ENCODE measurements at regions not wholly inside any gene's neighbourhood (a gene's known extent, or its start where the extent isn't known, plus 50 kb on each side); places are given as distances from the start of the nearest gene placed in this dataset.
A peak's percentile ranks its signal among the peaks of the same experiment; 100 is the strongest.

- POLR2A ChIA-PET (ENCODE audit: partially characterized antibody): interaction anchor here (0.9 kb wide), 1 partner anchor 11 kb away, joined by 3 read pairs; no protein-coding TSS in a partner anchor
- Mint-ChIP-seq H3K36me3 (no peaks in the 10 kb centered on the region), H3K27me3 (no peaks in the 10 kb centered on the region), H3K27ac (no peak overlapping the region), H3K4me1 (peaks cover 7 to 27% (median 10%) of the 10 kb centered on the region in 4 donors), H3K9me3 (peaks cover 0 to 4% (median 1%) of the 10 kb centered on the region in 8 donors), H3K4me3 (no peak overlapping the region)
- Histone ChIP-seq H3K36me3 (ENCODE audit: insufficient read depth, low read length) (no peaks in the 10 kb centered on the region), H3K4me1 (ENCODE audit: insufficient read depth, low read length) (peaks cover 8% of the 10 kb centered on the region), H3K27me3 (ENCODE audit: insufficient read depth, low read length) (no peaks in the 10 kb centered on the region), H3K4me3 (ENCODE audit: low read length in 2 of 2) (no peak overlapping the region), H3K27ac (ENCODE audit: low read depth, low read length) (no peak overlapping the region), H3K9me3 (ENCODE audit: control insufficient read depth in 1 of 2, low read length in 2 of 2) (no peaks in the 10 kb centered on the region)
- CTCF ChIA-PET (ENCODE audit: partially characterized antibody): no interaction called here
- intact Hi-C loops (cut with micrococcal nuclease): no loop called here
- DNase-seq: no peak
Measured at GRCh38 chr5:87101321-87101720, 166.4 kb upstream of the RASA1 start.

GRCh38 chr5:87102841-87103240, 164.8 kb upstream of the RASA1 start:
- Mint-ChIP-seq H3K4me3 (no peak overlapping the region), H3K27ac (no peak overlapping the region), H3K36me3 (no peaks in the 10 kb centered on the region), H3K9me3 (peaks cover 0 to 4% (median 1%) of the 10 kb centered on the region in 8 donors), H3K4me1 (peaks cover 7 to 27% (median 9%) of the 10 kb centered on the region in 4 donors), H3K27me3 (no peaks in the 10 kb centered on the region)
- Histone ChIP-seq H3K27ac (ENCODE audit: low read depth, low read length) (no peak overlapping the region), H3K9me3 (ENCODE audit: control insufficient read depth in 1 of 2, low read length in 2 of 2) (no peaks in the 10 kb centered on the region), H3K4me3 (ENCODE audit: low read length in 2 of 2) (no peak overlapping the region), H3K36me3 (ENCODE audit: insufficient read depth, low read length) (no peaks in the 10 kb centered on the region), H3K4me1 (ENCODE audit: insufficient read depth, low read length) (peaks cover 8% of the 10 kb centered on the region), H3K27me3 (ENCODE audit: insufficient read depth, low read length) (no peaks in the 10 kb centered on the region)
- POLR2A ChIA-PET (ENCODE audit: partially characterized antibody): no interaction called here
- CTCF ChIA-PET (ENCODE audit: partially characterized antibody): no interaction called here
- no peak for DNase-seq
- intact Hi-C loops (cut with micrococcal nuclease): no loop called here

GRCh38 chr5:87103616-87104287, 163.9 kb upstream of the RASA1 start:
- Histone ChIP-seq H3K4me3 (ENCODE audit: low read length in 2 of 2) (no peak overlapping the region), H3K27me3 (ENCODE audit: insufficient read depth, low read length) (no peaks in the 10 kb centered on the region), H3K9me3 (ENCODE audit: control insufficient read depth in 1 of 2, low read length in 2 of 2) (no peaks in the 10 kb centered on the region), H3K27ac (ENCODE audit: low read depth, low read length) (no peak overlapping the region), H3K4me1 (ENCODE audit: insufficient read depth, low read length) (peaks cover 8% of the 10 kb centered on the region), H3K36me3 (ENCODE audit: insufficient read depth, low read length) (no peaks in the 10 kb centered on the region)
- Mint-ChIP-seq H3K27ac (no peak overlapping the region), H3K27me3 (no peaks in the 10 kb centered on the region), H3K36me3 (no peaks in the 10 kb centered on the region), H3K4me1 (peaks cover 7 to 22% (median 9%) of the 10 kb centered on the region in 4 donors), H3K4me3 (no peak overlapping the region), H3K9me3 (peaks cover 0 to 4% (median 1%) of the 10 kb centered on the region in 8 donors)
- ChIA-PET CTCF (ENCODE audit: partially characterized antibody) (no interaction called here), POLR2A (ENCODE audit: partially characterized antibody) (no interaction called here)
- DNase-seq: no peak
- intact Hi-C loops (cut with micrococcal nuclease): no loop called here

DNA sequence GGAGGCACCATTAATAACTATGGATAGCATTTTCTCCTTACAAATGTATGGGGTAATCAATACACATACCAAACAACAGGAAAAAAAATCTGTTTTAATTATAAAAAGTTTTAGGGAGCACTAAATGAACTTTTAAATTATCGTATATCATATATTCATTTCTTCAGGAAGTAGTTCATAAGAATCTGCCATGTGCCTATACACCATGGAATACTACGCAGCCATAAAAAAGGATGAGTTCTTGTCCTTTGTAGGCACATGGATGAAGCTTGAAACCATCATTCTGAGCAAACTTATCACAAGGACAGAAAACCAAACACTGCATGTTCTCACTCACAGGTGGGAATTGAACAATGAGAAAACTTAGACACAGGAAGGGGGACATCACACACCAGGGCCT, 162.1 kb upstream of the RASA1 start:
- intact Hi-C loops (cut with micrococcal nuclease): no loop called here
- no peaks in the 10 kb centered on the region for H3K27me3 ChIP-seq (ENCODE audit: insufficient read depth, low read length)

DNA sequence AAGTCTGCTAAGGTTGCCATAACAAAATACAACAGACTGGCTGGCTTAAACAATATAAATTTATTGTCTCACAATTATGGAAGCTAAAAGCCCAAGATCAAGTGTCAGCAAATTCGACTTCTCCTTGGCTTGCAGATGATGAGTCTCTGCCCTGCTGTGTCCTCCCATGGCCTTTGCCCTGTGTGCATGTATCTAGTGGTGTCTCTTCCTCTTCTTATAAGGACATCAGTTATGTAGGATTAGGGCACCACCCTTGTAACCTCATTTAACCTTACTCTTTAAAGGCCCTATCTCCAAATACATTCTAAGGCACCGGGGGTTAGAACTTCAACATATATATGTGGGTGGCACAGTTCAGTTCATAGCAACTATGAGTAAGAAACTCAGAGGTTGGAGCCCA, 157.9 kb upstream of the RASA1 start:
- peaks cover 0 to 5% (median 1%) of the 10 kb centered on the region in 8 donors for H3K9me3 Mint-ChIP-seq
- no peaks in the 10 kb centered on the region for H3K36me3 Mint-ChIP-seq
- H3K27ac ChIP-seq (ENCODE audit: low read depth, low read length): no peak overlapping the region
- no peak for DNase-seq
- CTCF ChIA-PET (ENCODE audit: partially characterized antibody): interaction anchor here (1.6 kb wide), 1 partner anchor 158 kb away, joined by 3 read pairs; the partner anchor contains the start of gene RASA1
- POLR2A ChIA-PET (ENCODE audit: partially characterized antibody): interaction anchor here (0.9 kb wide), 1 partner anchor 11 kb away, joined by 3 read pairs; no protein-coding TSS in a partner anchor
- H3K4me1 Mint-ChIP-seq: peaks cover 7 to 15% (median 11%) of the 10 kb centered on the region in 4 donors
- H3K4me3 ChIP-seq (ENCODE audit: low read length in 2 of 2): no peak overlapping the region
- no peaks in the 10 kb centered on the region for H3K27me3 ChIP-seq (ENCODE audit: insufficient read depth, low read length)
- H3K9me3 ChIP-seq (ENCODE audit: control insufficient read depth in 1 of 2, low read length in 2 of 2): no peaks in the 10 kb centered on the region
- no peak overlapping the region for H3K27ac Mint-ChIP-seq
- intact Hi-C loops (cut with micrococcal nuclease): no loop called here
- no peaks in the 10 kb centered on the region for H3K4me1 ChIP-seq (ENCODE audit: insufficient read depth, low read length)
- H3K36me3 ChIP-seq (ENCODE audit: insufficient read depth, low read length): no peaks in the 10 kb centered on the region
- H3K27me3 Mint-ChIP-seq: no peaks in the 10 kb centered on the region
- H3K4me3 Mint-ChIP-seq: no peak overlapping the region

More for the DNA sequence above, 162.1 kb upstream of the RASA1 start:
- Histone ChIP-seq H3K36me3 (ENCODE audit: insufficient read depth, low read length) (no peaks in the 10 kb centered on the region), H3K27ac (ENCODE audit: low read depth, low read length) (no peak overlapping the region), H3K4me1 (ENCODE audit: insufficient read depth, low read length) (peaks cover 8% of the 10 kb centered on the region), H3K4me3 (ENCODE audit: low read length in 2 of 2) (no peak overlapping the region), H3K9me3 (ENCODE audit: control insufficient read depth in 1 of 2, low read length in 2 of 2) (no peaks in the 10 kb centered on the region)
- Mint-ChIP-seq H3K4me3 (no peak overlapping the region), H3K27ac (no peak overlapping the region), H3K36me3 (no peaks in the 10 kb centered on the region), H3K9me3 (peaks cover 0 to 4% (median 1%) of the 10 kb centered on the region in 8 donors), H3K4me1 (peaks cover 7 to 17% (median 9%) of the 10 kb centered on the region in 4 donors), H3K27me3 (no peaks in the 10 kb centered on the region)
- ChIA-PET CTCF (ENCODE audit: partially characterized antibody) (interaction anchor here (0.5 kb wide), 1 partner anchor 86 kb away, joined by 3 read pairs; no protein-coding TSS in a partner anchor), POLR2A (ENCODE audit: partially characterized antibody) (no interaction called here)
- DNase-seq: no peak

DNA sequence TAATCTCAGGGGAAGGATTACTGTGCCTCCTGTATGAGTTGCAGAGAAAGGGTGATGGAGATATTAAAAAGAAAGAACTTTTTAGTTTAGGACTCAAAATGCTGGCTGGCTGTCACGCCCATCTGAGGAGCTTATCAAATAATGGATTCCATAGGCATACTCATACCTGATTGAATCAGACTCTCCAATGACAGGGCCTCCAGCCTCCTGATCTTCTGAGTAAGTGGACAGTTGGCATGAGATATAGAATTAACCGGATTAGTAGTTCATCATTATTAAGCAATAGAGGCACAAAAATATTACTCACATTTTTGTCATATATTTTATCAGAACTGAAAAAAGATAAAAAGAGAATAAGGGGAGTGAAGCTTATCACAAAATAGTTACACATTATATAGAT, 157.0 kb upstream of the RASA1 start:
- ChIA-PET CTCF (ENCODE audit: partially characterized antibody) (interaction anchor here (1.6 kb wide), 1 partner anchor 157 kb away, joined by 3 read pairs; the partner anchor contains the start of gene RASA1), POLR2A (ENCODE audit: partially characterized antibody) (interaction anchor here (0.9 kb wide), 1 partner anchor 10 kb away, joined by 3 read pairs; no protein-coding TSS in a partner anchor)
- no peaks in the 10 kb centered on the region for H3K4me1 ChIP-seq (ENCODE audit: insufficient read depth, low read length)
- no peaks in the 10 kb centered on the region for H3K27me3 ChIP-seq (ENCODE audit: insufficient read depth, low read length)
- H3K9me3 ChIP-seq (ENCODE audit: control insufficient read depth in 1 of 2, low read length in 2 of 2): no peaks in the 10 kb centered on the region
- H3K27ac ChIP-seq (ENCODE audit: low read depth, low read length): no peak overlapping the region
- H3K36me3 Mint-ChIP-seq: no peaks in the 10 kb centered on the region
- peaks cover 0 to 2% (median 0%) of the 10 kb centered on the region in 8 donors for H3K9me3 Mint-ChIP-seq
- no peak overlapping the region for H3K4me3 Mint-ChIP-seq
- intact Hi-C loops (cut with micrococcal nuclease): no loop called here
- H3K4me3 ChIP-seq (ENCODE audit: low read length in 2 of 2): no peak overlapping the region
- no peaks in the 10 kb centered on the region for H3K36me3 ChIP-seq (ENCODE audit: insufficient read depth, low read length)
- H3K4me1 Mint-ChIP-seq: peaks cover 5 to 15% (median 11%) of the 10 kb centered on the region in 4 donors
- no peaks in the 10 kb centered on the region for H3K27me3 Mint-ChIP-seq
- no peak overlapping the region for H3K27ac Mint-ChIP-seq
- no peak for DNase-seq

DNA sequence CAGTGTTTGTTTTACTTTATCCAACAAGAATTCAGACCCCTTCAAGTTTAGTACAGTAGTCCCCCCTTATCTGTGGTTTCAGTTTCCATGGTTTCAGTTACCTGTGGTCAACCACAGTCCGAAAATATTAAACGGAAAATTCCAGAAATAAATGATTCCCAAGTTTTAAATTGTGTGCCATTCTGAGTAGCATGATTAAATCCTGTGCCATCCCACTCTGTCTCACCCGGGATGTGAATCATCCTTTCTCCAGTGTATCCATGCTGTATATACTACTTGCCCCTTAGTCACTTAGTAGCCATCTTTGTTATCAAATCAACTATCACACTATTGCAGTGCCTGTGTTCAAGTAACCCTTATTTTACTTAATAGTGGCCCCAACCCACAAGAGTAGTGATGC, 153.8 kb upstream of the RASA1 start:
- Mint-ChIP-seq H3K4me3 (no peak overlapping the region), H3K36me3 (no peaks in the 10 kb centered on the region), H3K9me3 (peaks cover 0 to 2% (median 0%) of the 10 kb centered on the region in 8 donors), H3K4me1 (peaks cover 5 to 22% (median 13%) of the 10 kb centered on the region in 4 donors), H3K27me3 (no peaks in the 10 kb centered on the region), H3K27ac (peak overlapping the region in 1 of 7 donors; percentile 3)
- H3K4me3 ChIP-seq (ENCODE audit: low read length in 2 of 2): no peak overlapping the region
- no peaks in the 10 kb centered on the region for H3K4me1 ChIP-seq (ENCODE audit: insufficient read depth, low read length)
- intact Hi-C loops (cut with micrococcal nuclease): no loop called here
- no peak for DNase-seq
- CTCF ChIA-PET (ENCODE audit: partially characterized antibody): no interaction called here
- H3K27me3 ChIP-seq (ENCODE audit: insufficient read depth, low read length): no peaks in the 10 kb centered on the region
- POLR2A ChIA-PET (ENCODE audit: partially characterized antibody): no interaction called here
- no peaks in the 10 kb centered on the region for H3K9me3 ChIP-seq (ENCODE audit: control insufficient read depth in 1 of 2, low read length in 2 of 2)
- no peaks in the 10 kb centered on the region for H3K36me3 ChIP-seq (ENCODE audit: insufficient read depth, low read length)
- H3K27ac ChIP-seq (ENCODE audit: low read depth, low read length): no peak overlapping the region

Data from CD4-positive, alpha-beta memory T cell (primary cell).